Kidney epithelial cell (primary cell): ENCODE measurements at regions not wholly inside any gene's neighbourhood (a gene's known extent, or its start where the extent isn't known, plus 50 kb on each side); places are given as distances from the start of the nearest gene placed in this dataset.
"Not testable (repeated sequence)": the region's sequence is repeated elsewhere in the genome, so short reads cannot be mapped to it uniquely, and the experiment has no call there.

Experiments
- DNase-seq: peaks from one replicate; pipeline ENCODE4 v3.0.0-alpha.2; 2010; ENCODE audit warnings: low read depth
- H3K27me3 ChIP-seq: 2 replicates; pipeline ENCODE4 v1.6.0; 2011; ENCODE audit warnings: low read length; ENCODE audit not compliant: control insufficient read depth, insufficient read depth
- H3K36me3 ChIP-seq: 2 replicates; pipeline ENCODE4 v1.5.1; 2011; ENCODE audit warnings: low read length; ENCODE audit not compliant: control insufficient read depth, insufficient read depth
- H3K4me3 ChIP-seq: 2 replicates; pipeline ENCODE4 v1.5.1; 2011; ENCODE audit warnings: low read depth, mild to moderate bottlenecking, control low read depth, low read length
- TF ChIP-seq, protein P1 (sequence below): IDR thresholded peaks from 2 replicates; pipeline ENCODE4 v1.5.1; 2011; ENCODE audit warnings: mild to moderate bottlenecking, moderate library complexity, low read length, control low read depth, inconsistent platforms; ENCODE audit not compliant: insufficient read depth, poor library complexity, severe bottlenecking

DNA sequence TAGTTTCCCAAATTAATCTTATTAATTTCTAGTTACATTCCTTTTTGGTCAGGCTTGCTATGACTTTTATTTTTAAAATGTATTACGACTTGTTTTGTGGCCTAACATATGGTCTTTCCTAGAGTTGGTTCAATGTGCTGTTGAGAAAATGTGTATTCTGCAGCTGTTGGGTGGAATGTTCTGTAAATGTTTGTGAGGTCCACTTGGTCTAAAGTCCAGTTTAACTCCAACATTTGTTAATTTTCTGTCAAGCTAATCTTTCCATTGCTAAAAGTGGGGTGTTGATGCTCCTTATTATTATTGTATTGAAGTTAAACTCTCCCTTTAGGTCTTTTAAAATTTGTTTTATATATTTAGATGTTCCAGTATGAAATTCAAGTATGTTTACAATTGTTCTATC lies 1010.8 kb upstream of the EDIL3 start:
- no peak for DNase-seq
- Histone ChIP-seq H3K4me3 (no peak overlapping the region), H3K27me3 (no peaks in the 10 kb centered on the region), H3K36me3 (no peaks in the 10 kb centered on the region)
- TF ChIP-seq, protein P1, sequence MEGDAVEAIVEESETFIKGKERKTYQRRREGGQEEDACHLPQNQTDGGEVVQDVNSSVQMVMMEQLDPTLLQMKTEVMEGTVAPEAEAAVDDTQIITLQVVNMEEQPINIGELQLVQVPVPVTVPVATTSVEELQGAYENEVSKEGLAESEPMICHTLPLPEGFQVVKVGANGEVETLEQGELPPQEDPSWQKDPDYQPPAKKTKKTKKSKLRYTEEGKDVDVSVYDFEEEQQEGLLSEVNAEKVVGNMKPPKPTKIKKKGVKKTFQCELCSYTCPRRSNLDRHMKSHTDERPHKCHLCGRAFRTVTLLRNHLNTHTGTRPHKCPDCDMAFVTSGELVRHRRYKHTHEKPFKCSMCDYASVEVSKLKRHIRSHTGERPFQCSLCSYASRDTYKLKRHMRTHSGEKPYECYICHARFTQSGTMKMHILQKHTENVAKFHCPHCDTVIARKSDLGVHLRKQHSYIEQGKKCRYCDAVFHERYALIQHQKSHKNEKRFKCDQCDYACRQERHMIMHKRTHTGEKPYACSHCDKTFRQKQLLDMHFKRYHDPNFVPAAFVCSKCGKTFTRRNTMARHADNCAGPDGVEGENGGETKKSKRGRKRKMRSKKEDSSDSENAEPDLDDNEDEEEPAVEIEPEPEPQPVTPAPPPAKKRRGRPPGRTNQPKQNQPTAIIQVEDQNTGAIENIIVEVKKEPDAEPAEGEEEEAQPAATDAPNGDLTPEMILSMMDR: no peak

DNA sequence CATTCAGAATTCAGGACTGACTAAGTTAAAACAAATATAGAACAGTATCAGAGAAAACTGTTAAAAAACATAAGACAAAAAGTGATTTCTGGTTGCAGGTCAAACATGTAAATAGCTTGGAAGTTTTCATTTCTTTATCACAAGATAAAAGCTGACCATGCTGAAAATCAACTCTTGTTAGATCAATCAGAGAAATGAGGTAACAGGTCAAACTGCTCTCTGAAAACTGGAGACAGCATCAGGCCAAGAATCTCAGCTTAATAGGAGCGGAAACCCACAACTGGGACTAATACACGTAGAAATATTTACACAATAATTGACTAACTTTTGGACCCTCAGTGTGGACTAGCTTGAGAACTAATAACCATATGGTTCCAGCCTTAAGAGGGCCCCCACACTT lies 1012.8 kb upstream of the EDIL3 start:
- no peak for DNase-seq
- TF ChIP-seq, protein P1: no peak
- no peaks in the 10 kb centered on the region for H3K36me3 ChIP-seq
- H3K27me3 ChIP-seq: no peaks in the 10 kb centered on the region
- no peak overlapping the region for H3K4me3 ChIP-seq

DNA sequence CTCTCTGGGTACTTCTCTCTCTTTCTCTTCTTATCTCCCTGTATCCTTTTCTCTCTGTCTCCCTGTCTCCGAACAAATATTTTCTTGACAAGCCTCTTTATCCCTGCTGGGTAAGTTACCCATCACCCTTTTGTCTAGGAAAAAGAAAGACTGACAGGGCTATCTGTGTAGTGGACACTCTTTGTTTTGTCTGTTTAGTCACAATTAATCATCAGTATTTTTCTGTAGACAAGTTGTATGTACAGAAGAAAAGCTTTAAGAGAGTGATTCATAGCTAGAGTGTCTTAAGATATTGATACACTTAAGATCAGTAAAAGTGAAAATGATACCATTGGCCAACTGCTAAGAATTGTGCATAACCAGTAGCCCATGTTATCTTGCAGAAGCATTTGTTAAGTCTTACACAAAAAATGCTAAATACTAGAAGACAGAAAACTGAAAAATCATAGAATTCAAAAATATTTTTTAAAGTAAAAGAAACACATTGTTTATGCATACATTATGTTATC lies 1043.8 kb upstream of the EDIL3 start:
- H3K4me3 ChIP-seq: no peak overlapping the region
- TF ChIP-seq, protein P1: no peak

DNA sequence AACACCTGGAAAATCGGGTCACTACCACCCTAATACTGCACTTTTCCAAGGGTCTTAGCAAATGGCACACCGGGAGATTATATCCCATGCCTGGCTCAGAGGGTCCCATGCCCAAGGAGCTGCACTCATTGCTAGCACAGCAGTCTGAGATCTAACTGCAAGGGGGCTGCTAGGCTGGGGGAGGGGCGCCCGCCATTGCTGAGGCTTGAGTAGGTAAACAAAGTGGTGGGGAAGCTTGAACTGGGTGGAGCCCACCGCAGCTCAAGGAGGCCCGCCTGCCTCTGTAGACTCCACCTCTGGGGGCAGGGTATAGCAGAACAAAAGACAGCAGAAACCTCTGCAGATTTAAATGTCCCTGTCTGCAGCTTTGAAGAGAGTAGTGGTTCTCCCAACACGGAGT lies 1047.0 kb upstream of the EDIL3 start:
- H3K36me3 ChIP-seq, DNase-seq, H3K27me3 ChIP-seq, H3K4me3 ChIP-seq: not testable (repeated sequence)

More for the DNA sequence above, 1043.8 kb upstream of the EDIL3 start:
- H3K27me3 ChIP-seq: no peaks in the 10 kb centered on the region
- H3K36me3 ChIP-seq: no peaks in the 10 kb centered on the region
- no peak for DNase-seq

DNA sequence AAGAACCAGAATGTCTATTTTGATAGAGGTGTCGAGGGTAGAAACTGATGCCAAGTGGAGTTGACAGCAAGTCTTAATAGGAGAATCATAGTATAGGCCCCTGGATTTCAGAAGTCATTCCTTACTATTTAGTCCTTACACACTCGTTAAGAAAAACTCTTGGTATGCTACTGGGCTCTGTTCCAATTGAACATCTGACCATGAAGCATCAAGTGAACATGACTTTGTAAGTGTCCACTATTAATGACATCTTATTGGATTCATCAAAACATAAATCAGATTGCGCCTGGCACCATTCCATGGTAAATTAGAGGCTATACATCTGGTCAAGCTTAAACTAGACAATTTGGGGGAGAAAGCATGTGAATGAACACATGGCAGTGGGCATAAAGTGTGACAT lies 1056.5 kb upstream of the EDIL3 start:
- H3K4me3 ChIP-seq: no peak overlapping the region
- TF ChIP-seq, protein P1: no peak
- DNase-seq: no peak

DNA sequence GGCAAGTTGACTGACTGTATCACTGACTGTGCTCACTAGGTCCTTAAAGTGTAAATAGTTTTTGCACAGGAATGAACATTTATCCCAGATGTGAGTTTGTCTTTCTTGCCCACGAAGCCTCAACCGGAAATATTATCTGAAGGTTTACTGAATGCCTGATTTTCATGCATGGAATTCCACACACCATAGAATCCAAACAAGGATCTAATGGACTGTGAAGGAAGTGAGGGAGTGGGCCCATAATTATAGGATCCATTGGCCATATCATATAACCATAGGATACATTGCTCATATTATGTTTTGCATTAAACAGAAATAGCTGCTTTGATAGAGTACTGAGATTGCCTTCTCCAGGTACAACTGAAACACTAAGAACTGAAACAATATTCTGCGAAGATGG lies 1057.2 kb upstream of the EDIL3 start:
- no peak for DNase-seq

More for the DNA sequence above, 1056.5 kb upstream of the EDIL3 start:
- H3K36me3 ChIP-seq: no peaks in the 10 kb centered on the region
- no peaks in the 10 kb centered on the region for H3K27me3 ChIP-seq

More for the DNA sequence above, 1057.2 kb upstream of the EDIL3 start:
- TF ChIP-seq, protein P1: no peak
- no peak overlapping the region for H3K4me3 ChIP-seq
- no peaks in the 10 kb centered on the region for H3K27me3 ChIP-seq
- H3K36me3 ChIP-seq: no peaks in the 10 kb centered on the region
